ENCODE measurements at regions not wholly inside any gene's neighbourhood (a gene's known extent, or its start where the extent isn't known, plus 50 kb on each side); places are given as distances from the start of the nearest gene placed in this dataset.
A peak's percentile ranks its signal among the peaks of the same experiment; 100 is the strongest.

DNA sequence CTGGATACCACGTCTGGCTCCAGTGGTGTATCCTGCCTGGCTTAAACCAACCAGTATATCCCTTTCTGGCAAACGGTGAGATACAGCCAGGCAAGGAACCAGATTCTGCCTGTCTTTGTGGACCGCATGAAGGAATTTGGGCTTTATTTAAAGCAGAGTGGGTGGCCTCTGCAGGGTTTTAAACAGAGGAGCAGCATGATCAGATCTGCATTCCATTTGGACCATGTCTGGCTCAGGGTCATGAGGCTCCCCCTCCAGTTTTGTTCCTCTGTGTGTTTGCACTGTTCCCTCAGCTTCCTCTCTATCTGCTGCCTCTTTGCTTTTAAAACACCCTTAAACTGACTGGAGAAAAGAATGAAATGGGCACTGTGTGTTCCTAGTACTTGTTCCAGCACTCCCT lies 195.0 kb downstream of the GIPC2 start:
- ChIA-PET CTCF (no interaction called here), POLR2A (interaction anchor here (0.8 kb wide), 1 partner anchor 161 kb away, joined by 3 read pairs; no protein-coding TSS in a partner anchor)
- H3K27me3 Mint-ChIP-seq: peaks cover 0 to 8% (median 2%) of the 10 kb centered on the region in 5 donors
- Histone ChIP-seq H3K27me3 (ENCODE audit: control insufficient read depth in 2 of 2, insufficient read depth in 2 of 2, low read length in 2 of 2) (no peaks in the 10 kb centered on the region), H3K36me3 (ENCODE audit: control insufficient read depth in 2 of 3, insufficient read depth in 3 of 3, low read length in 3 of 3) (no peaks in the 10 kb centered on the region), H3K4me1 (ENCODE audit: control insufficient read depth in 2 of 2, insufficient read depth in 2 of 2, low read length in 2 of 2) (no peaks in the 10 kb centered on the region), H3K9me3 (ENCODE audit: control insufficient read depth in 2 of 3, low read length in 3 of 3) (no peaks in the 10 kb centered on the region), H3K27ac (ENCODE audit: low read depth, low read length) (no peak overlapping the region), H3K4me3 (ENCODE audit: low read length) (no peak overlapping the region)
- no peak overlapping the region for H3K27ac Mint-ChIP-seq
- H3K4me1 Mint-ChIP-seq: no peaks in the 10 kb centered on the region
- intact Hi-C loops (cut with micrococcal nuclease): no loop called here
- ATAC-seq (no peak), DNase-seq (no peak)
- H3K36me3 Mint-ChIP-seq: no peaks in the 10 kb centered on the region
- peaks cover 0 to 11% (median 8%) of the 10 kb centered on the region in 11 donors for H3K9me3 Mint-ChIP-seq
- H3K4me3 Mint-ChIP-seq: no peak overlapping the region

GRCh38 chr1:78247079-78247478 lies 201.3 kb downstream of the GIPC2 start:
- POLR2A ChIA-PET: no interaction called here
- Mint-ChIP-seq H3K4me3 (no peak overlapping the region), H3K27me3 (peaks cover 0 to 20% (median 10%) of the 10 kb centered on the region in 5 donors), H3K4me1 (no peaks in the 10 kb centered on the region), H3K36me3 (no peaks in the 10 kb centered on the region), H3K9me3 (peaks cover 0 to 13% (median 1%) of the 10 kb centered on the region in 11 donors), H3K27ac (no peak overlapping the region)
- H3K4me3 ChIP-seq (ENCODE audit: low read length): no peak overlapping the region
- H3K4me1 ChIP-seq (ENCODE audit: control insufficient read depth in 2 of 2, insufficient read depth in 2 of 2, low read length in 2 of 2): no peaks in the 10 kb centered on the region
- CTCF ChIA-PET: no interaction called here
- intact Hi-C loops (cut with micrococcal nuclease): no loop called here
- H3K36me3 ChIP-seq (ENCODE audit: control insufficient read depth in 2 of 3, insufficient read depth in 3 of 3, low read length in 3 of 3): no peaks in the 10 kb centered on the region
- no peaks in the 10 kb centered on the region for H3K27me3 ChIP-seq (ENCODE audit: control insufficient read depth in 2 of 2, insufficient read depth in 2 of 2, low read length in 2 of 2)
- ATAC-seq (no peak), DNase-seq (no peak)
- no peak overlapping the region for H3K27ac ChIP-seq (ENCODE audit: low read depth, low read length)
- H3K9me3 ChIP-seq (ENCODE audit: control insufficient read depth in 2 of 3, low read length in 3 of 3): no peaks in the 10 kb centered on the region

DNA sequence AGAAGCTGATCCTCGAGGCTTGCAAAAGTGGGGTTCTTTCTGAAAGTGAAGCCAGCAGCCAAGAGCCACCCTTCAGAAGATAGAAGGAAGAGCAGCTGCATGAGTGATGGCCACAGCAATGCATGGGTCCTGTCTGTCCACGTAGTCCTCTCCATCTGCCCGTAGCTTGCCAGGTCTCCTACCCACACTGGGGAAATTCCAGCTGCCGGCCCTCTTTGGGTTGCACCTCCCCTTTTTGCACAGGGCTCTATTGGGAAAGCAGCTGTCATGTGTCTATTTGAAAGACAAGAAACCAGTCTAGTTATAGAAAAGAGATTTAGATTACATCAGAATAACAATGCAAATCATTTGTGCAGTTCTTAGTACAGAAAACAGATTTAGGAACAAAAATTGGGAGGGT lies 204.4 kb downstream of the GIPC2 start:
- Mint-ChIP-seq H3K4me3 (no peak overlapping the region), H3K4me1 (no peaks in the 10 kb centered on the region), H3K9me3 (peaks cover 0 to 13% (median 1%) of the 10 kb centered on the region in 11 donors), H3K36me3 (no peaks in the 10 kb centered on the region), H3K27me3 (peaks cover 0 to 24% (median 20%) of the 10 kb centered on the region in 5 donors), H3K27ac (no peak overlapping the region)
- CTCF ChIA-PET: no interaction called here
- no peak overlapping the region for H3K4me3 ChIP-seq (ENCODE audit: low read length)
- ATAC-seq: no peak
- no peak for DNase-seq
- POLR2A ChIA-PET: no interaction called here
- no peak overlapping the region for H3K27ac ChIP-seq (ENCODE audit: low read depth, low read length)
- intact Hi-C loops (cut with micrococcal nuclease): no loop called here
- no peaks in the 10 kb centered on the region for H3K36me3 ChIP-seq (ENCODE audit: control insufficient read depth in 2 of 3, insufficient read depth in 3 of 3, low read length in 3 of 3)
- H3K27me3 ChIP-seq (ENCODE audit: control insufficient read depth in 2 of 2, insufficient read depth in 2 of 2, low read length in 2 of 2): no peaks in the 10 kb centered on the region
- H3K9me3 ChIP-seq (ENCODE audit: control insufficient read depth in 2 of 3, low read length in 3 of 3): no peaks in the 10 kb centered on the region
- H3K4me1 ChIP-seq (ENCODE audit: control insufficient read depth in 2 of 2, insufficient read depth in 2 of 2, low read length in 2 of 2): no peaks in the 10 kb centered on the region

DNA sequence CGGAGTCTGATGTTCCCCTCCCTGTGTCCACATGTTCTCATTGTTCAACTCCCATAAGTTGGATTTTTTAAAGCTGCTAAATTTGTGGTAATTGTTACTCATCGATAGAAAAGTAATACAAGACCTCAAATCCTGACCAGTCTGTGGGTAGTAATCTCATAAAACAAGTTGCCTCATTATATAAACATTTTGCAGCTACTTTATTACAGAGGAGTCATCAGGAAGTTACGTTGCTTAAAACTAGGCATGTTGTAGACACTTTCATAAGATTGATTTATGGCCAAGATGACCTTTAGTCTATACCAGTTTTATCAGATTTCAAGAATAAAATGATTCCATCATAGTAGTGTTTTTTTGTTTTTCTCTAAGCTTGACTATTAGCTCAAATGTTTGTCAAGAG lies 208.8 kb downstream of the GIPC2 start:
- Mint-ChIP-seq H3K27me3 (peaks cover 0 to 29% (median 14%) of the 10 kb centered on the region in 5 donors), H3K27ac (no peak overlapping the region), H3K36me3 (no peaks in the 10 kb centered on the region), H3K4me3 (no peak overlapping the region), H3K9me3 (peaks cover 0 to 14% (median 2%) of the 10 kb centered on the region in 11 donors), H3K4me1 (no peaks in the 10 kb centered on the region)
- no peaks in the 10 kb centered on the region for H3K27me3 ChIP-seq (ENCODE audit: control insufficient read depth in 2 of 2, insufficient read depth in 2 of 2, low read length in 2 of 2)
- H3K27ac ChIP-seq (ENCODE audit: low read depth, low read length): no peak overlapping the region
- intact Hi-C loops (cut with micrococcal nuclease): no loop called here
- POLR2A ChIA-PET: no interaction called here
- no peaks in the 10 kb centered on the region for H3K9me3 ChIP-seq (ENCODE audit: control insufficient read depth in 2 of 3, low read length in 3 of 3)
- no peaks in the 10 kb centered on the region for H3K36me3 ChIP-seq (ENCODE audit: control insufficient read depth in 2 of 3, insufficient read depth in 3 of 3, low read length in 3 of 3)
- ATAC-seq: no peak
- no peak for DNase-seq
- no peak overlapping the region for H3K4me3 ChIP-seq (ENCODE audit: low read length)
- no peaks in the 10 kb centered on the region for H3K4me1 ChIP-seq (ENCODE audit: control insufficient read depth in 2 of 2, insufficient read depth in 2 of 2, low read length in 2 of 2)
- CTCF ChIA-PET: no interaction called here

- Mint-ChIP-seq H3K27me3 (peaks cover 0 to 30% (median 14%) of the 10 kb centered on the region in 5 donors), H3K27ac (no peak overlapping the region), H3K9me3 (peaks cover 0 to 18% (median 3%) of the 10 kb centered on the region in 11 donors), H3K4me3 (no peak overlapping the region), H3K4me1 (no peaks in the 10 kb centered on the region), H3K36me3 (no peaks in the 10 kb centered on the region)
- intact Hi-C loops (cut with micrococcal nuclease): no loop called here
- ChIA-PET CTCF (no interaction called here), POLR2A (no interaction called here)
- no peaks in the 10 kb centered on the region for H3K9me3 ChIP-seq (ENCODE audit: control insufficient read depth in 2 of 3, low read length in 3 of 3)
- DNase-seq: no peak
- H3K27ac ChIP-seq (ENCODE audit: low read depth, low read length): no peak overlapping the region
- H3K4me3 ChIP-seq (ENCODE audit: low read length): no peak overlapping the region
- no peaks in the 10 kb centered on the region for H3K27me3 ChIP-seq (ENCODE audit: control insufficient read depth in 2 of 2, insufficient read depth in 2 of 2, low read length in 2 of 2)
- ATAC-seq: no peak
- H3K4me1 ChIP-seq (ENCODE audit: control insufficient read depth in 2 of 2, insufficient read depth in 2 of 2, low read length in 2 of 2): no peaks in the 10 kb centered on the region
- no peaks in the 10 kb centered on the region for H3K36me3 ChIP-seq (ENCODE audit: control insufficient read depth in 2 of 3, insufficient read depth in 3 of 3, low read length in 3 of 3)
Observed at GRCh38 chr1:78255383-78255782, 209.6 kb downstream of the GIPC2 start.

DNA sequence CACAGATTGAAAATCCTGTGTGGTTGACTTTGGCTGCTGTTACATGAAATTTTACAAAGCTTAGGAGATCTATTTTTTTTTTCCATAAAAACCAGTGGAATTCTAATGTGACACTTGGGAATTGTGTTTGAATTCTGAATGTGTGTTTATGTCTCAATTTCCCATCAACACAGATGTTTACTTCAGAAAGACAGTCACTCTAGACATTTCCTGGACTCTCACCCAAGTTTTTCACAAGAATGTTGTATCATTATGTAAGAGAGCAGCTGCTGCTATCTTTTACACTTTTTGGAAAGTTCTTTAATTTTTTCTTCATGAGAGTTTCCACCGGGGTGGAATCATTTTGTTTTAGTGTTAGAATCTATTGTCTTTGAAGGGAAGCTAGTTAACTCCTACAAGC lies 210.1 kb downstream of the GIPC2 start:
- H3K27ac ChIP-seq (ENCODE audit: low read depth, low read length): no peak overlapping the region
- intact Hi-C loops (cut with micrococcal nuclease): no loop called here
- no peaks in the 10 kb centered on the region for H3K9me3 ChIP-seq (ENCODE audit: control insufficient read depth in 2 of 3, low read length in 3 of 3)
- Mint-ChIP-seq H3K4me1 (no peaks in the 10 kb centered on the region), H3K9me3 (peaks cover 0 to 18% (median 3%) of the 10 kb centered on the region in 11 donors), H3K36me3 (no peaks in the 10 kb centered on the region), H3K27me3 (peaks cover 0 to 29% (median 14%) of the 10 kb centered on the region in 5 donors), H3K4me3 (no peak overlapping the region), H3K27ac (no peak overlapping the region)
- H3K4me3 ChIP-seq (ENCODE audit: low read length): no peak overlapping the region
- ATAC-seq: no peak
- H3K36me3 ChIP-seq (ENCODE audit: control insufficient read depth in 2 of 3, insufficient read depth in 3 of 3, low read length in 3 of 3): no peaks in the 10 kb centered on the region
- DNase-seq: no peak
- H3K4me1 ChIP-seq (ENCODE audit: control insufficient read depth in 2 of 2, insufficient read depth in 2 of 2, low read length in 2 of 2): no peaks in the 10 kb centered on the region
- H3K27me3 ChIP-seq (ENCODE audit: control insufficient read depth in 2 of 2, insufficient read depth in 2 of 2, low read length in 2 of 2): no peaks in the 10 kb centered on the region
- ChIA-PET CTCF (no interaction called here), POLR2A (no interaction called here)

DNA sequence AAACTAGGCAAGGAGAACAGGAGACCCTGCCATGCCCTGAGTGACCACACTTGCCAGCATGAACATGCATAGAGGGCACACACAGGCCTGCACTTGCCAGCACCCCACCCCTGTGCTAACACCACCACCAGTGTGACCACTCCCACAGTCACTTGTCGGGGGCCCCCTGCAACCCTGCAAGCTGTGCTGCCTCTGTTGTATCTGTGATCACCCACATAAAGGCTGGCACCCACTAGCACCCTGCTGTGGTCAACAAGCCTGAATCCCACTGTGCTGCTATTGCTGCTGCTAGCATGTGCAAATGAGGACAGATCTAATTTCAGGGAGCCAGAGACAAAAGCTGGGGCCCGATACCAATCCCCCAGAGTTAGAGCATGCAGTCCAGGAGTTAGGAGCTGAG lies 217.7 kb downstream of the GIPC2 start:
- Mint-ChIP-seq H3K4me3 (no peak overlapping the region), H3K4me1 (no peaks in the 10 kb centered on the region), H3K9me3 (peaks cover 0 to 22% (median 8%) of the 10 kb centered on the region in 11 donors), H3K27ac (no peak overlapping the region), H3K27me3 (peaks cover 0 to 10% (median 0%) of the 10 kb centered on the region in 5 donors), H3K36me3 (no peaks in the 10 kb centered on the region)
- CTCF ChIA-PET: no interaction called here
- H3K27me3 ChIP-seq (ENCODE audit: control insufficient read depth in 2 of 2, insufficient read depth in 2 of 2, low read length in 2 of 2): no peaks in the 10 kb centered on the region
- intact Hi-C loops (cut with micrococcal nuclease): no loop called here
- DNase-seq: no peak
- H3K4me3 ChIP-seq (ENCODE audit: low read length): no peak overlapping the region
- no peak overlapping the region for H3K27ac ChIP-seq (ENCODE audit: low read depth, low read length)
- POLR2A ChIA-PET: no interaction called here
- no peaks in the 10 kb centered on the region for H3K9me3 ChIP-seq (ENCODE audit: control insufficient read depth in 2 of 3, low read length in 3 of 3)
- H3K4me1 ChIP-seq (ENCODE audit: control insufficient read depth in 2 of 2, insufficient read depth in 2 of 2, low read length in 2 of 2): no peaks in the 10 kb centered on the region
- no peaks in the 10 kb centered on the region for H3K36me3 ChIP-seq (ENCODE audit: control insufficient read depth in 2 of 3, insufficient read depth in 3 of 3, low read length in 3 of 3)
- ATAC-seq: peak; percentile 24

Measured in naive thymus-derived CD4-positive, alpha-beta T cell (primary cell).